ENCODE measurements at regions not wholly inside any gene's neighbourhood (a gene's known extent, or its start where the extent isn't known, plus 50 kb on each side); places are given as distances from the start of the nearest gene placed in this dataset.

DNA sequence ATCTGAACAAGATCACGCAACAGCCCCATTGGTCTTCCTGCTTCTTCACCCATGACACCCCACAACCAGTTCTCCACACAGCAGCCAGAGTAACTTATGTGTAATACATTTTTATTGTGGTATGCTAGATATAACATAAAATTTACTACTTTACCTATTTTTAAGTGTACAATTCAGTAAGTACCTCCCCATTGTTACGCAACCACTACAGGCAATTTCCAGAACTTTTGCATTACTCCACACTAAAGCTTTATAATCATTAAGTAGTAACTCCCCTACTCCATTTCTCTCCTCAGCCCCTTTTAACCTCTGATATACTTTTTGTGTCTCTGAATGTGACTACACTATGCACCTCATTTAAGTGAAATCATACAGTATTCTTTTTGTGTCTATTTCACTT is 575.4 kb upstream of the CADM1 start:
- TF ChIP-seq EP300 (IDR thresholded peaks at IDR 0.05) = no peak
- TF ChIP-seq, protein P1, sequence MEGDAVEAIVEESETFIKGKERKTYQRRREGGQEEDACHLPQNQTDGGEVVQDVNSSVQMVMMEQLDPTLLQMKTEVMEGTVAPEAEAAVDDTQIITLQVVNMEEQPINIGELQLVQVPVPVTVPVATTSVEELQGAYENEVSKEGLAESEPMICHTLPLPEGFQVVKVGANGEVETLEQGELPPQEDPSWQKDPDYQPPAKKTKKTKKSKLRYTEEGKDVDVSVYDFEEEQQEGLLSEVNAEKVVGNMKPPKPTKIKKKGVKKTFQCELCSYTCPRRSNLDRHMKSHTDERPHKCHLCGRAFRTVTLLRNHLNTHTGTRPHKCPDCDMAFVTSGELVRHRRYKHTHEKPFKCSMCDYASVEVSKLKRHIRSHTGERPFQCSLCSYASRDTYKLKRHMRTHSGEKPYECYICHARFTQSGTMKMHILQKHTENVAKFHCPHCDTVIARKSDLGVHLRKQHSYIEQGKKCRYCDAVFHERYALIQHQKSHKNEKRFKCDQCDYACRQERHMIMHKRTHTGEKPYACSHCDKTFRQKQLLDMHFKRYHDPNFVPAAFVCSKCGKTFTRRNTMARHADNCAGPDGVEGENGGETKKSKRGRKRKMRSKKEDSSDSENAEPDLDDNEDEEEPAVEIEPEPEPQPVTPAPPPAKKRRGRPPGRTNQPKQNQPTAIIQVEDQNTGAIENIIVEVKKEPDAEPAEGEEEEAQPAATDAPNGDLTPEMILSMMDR (IDR thresholded peaks at IDR 0.05) = no peak
- no peak for TF ChIP-seq POLR2A (IDR thresholded peaks at IDR 0.05)
